SKM-1 treated with dmso at 0.1 percent for 144 hours (cell line): ENCODE measurements at regions not wholly inside any gene's neighbourhood (a gene's known extent, or its start where the extent isn't known, plus 50 kb on each side); places are given as distances from the start of the nearest gene placed in this dataset.
A peak's percentile ranks its signal among the peaks of the same experiment; 100 is the strongest.
"Not testable (repeated sequence)": the region's sequence is repeated elsewhere in the genome, so short reads cannot be mapped to it uniquely, and the experiment has no call there.

Experiments used
- DNase-seq: peaks from one replicate; lab custom pipeline; 2025; ENCODE audit not compliant: unreplicated experiment; lab: John Stamatoyannopoulos, UW

- DNase-seq = not testable (repeated sequence)
These were observed 84.5 kb upstream of the FBXO28 start for GRCh38 chr1:224029286-224030025.

GRCh38 chr1:224028802-224029201, 85.1 kb upstream of the FBXO28 start:
- not testable (repeated sequence) for DNase-seq

- DNase-seq = not testable (repeated sequence)
These were observed 90.8 kb upstream of the FBXO28 start for GRCh38 chr1:224023122-224023521.

- DNase-seq = not testable (repeated sequence)
These were observed 91.5 kb upstream of the FBXO28 start for GRCh38 chr1:224022249-224022970.

- DNase-seq = not testable (repeated sequence)
These were observed 94.0 kb upstream of the FBXO28 start for GRCh38 chr1:224019866-224020265.

GRCh38 chr1:224015782-224016181, 98.1 kb upstream of the FBXO28 start:
- not testable (repeated sequence) for DNase-seq

- no peak for DNase-seq
These were observed 99.6 kb upstream of the FBXO28 start for GRCh38 chr1:224014330-224014649.

GRCh38 chr1:224013626-224014329, 100.1 kb upstream of the FBXO28 start:
- DNase-seq = not testable (repeated sequence)

- not testable (repeated sequence) for DNase-seq
These were observed 101.0 kb upstream of the FBXO28 start for GRCh38 chr1:224012807-224013434.

- DNase-seq = not testable (repeated sequence)
These were observed 101.7 kb upstream of the FBXO28 start for GRCh38 chr1:224012162-224012561.

GRCh38 chr1:224011751-224012150, 102.2 kb upstream of the FBXO28 start:
- DNase-seq = not testable (repeated sequence)

GRCh38 chr1:224011153-224011552, 102.8 kb upstream of the FBXO28 start:
- DNase-seq = not testable (repeated sequence)

- not testable (repeated sequence) for DNase-seq
These were observed 107.9 kb upstream of the FBXO28 start for GRCh38 chr1:224005973-224006372.

- peak; percentile 18 for DNase-seq
These were observed 109.2 kb upstream of the FBXO28 start for GRCh38 chr1:224004552-224005315.

- DNase-seq = not testable (repeated sequence)
These were observed 110.0 kb upstream of the FBXO28 start for GRCh38 chr1:224003896-224004295.

GRCh38 chr1:224001757-224002156, 112.2 kb upstream of the FBXO28 start:
- DNase-seq = not testable (repeated sequence)

- DNase-seq = not testable (repeated sequence)
These were observed 114.2 kb upstream of the FBXO28 start for GRCh38 chr1:223999761-224000160.

GRCh38 chr1:223998676-223999455, 115.0 kb upstream of the FBXO28 start:
- peak; percentile 66 for DNase-seq

GRCh38 chr1:223996376-223996775, 117.5 kb upstream of the FBXO28 start:
- not testable (repeated sequence) for DNase-seq
